Stimulated activated CD4-positive, alpha-beta T cell treated with anti-CD3 and anti-CD28 coated beads, TNF-alpha, amount 100 ng/mL, for 48 hours (primary cell): ENCODE measurements at regions not wholly inside any gene's neighbourhood (a gene's known extent, or its start where the extent isn't known, plus 50 kb on each side); places are given as distances from the start of the nearest gene placed in this dataset.

Experiments
- DNase-seq, 3 donors: peaks; one replicate each; pipeline ENCODE4 v3.0.0-alpha.2; 2020; ENCODE audit warnings: low read depth in 3 of 3

- DNase-seq = no peak
These were observed 631.3 kb downstream of the MED13L start for GRCh38 chr12:115646210-115646609.

DNA sequence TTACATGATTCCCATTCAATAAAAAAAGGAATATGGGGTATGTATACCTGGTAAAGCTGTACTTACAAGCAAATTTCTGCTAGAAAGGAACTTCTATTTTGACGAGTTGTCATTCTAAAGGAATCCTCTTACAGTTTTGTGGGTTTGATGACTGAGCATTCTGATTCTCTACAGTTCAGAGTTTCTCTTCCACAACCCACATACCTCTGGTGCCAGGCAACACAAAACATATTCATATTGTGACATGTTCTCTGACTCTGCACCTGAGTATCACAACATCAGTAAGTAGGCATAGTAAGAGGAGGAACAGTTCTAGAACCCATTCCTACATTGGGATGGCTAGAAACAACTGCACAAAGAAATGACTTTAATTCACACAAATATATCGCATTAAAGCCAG, 636.6 kb downstream of the MED13L start:
- no peak for DNase-seq

DNA sequence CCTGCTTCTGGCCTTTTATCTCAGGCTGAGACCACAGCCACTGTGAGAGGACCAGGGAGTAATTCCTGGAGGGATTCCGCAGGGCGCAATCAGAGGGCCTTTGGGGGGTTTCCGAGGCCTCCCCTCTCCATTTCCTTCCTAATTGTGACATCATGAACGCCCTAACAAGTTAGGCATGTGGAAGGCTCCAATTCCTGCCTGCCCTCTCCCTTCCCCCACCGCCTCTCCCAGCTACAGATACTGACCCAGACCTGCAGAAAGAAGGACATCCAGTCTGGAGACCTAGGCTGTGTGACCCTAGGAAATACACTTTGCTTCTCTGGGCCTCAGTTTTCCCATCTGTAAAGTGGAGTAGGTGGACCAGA, 637.9 kb downstream of the MED13L start:
- DNase-seq = no peak

- DNase-seq = no peak
These were observed 638.5 kb downstream of the MED13L start for GRCh38 chr12:115638733-115639647.

GRCh38 chr12:115636546-115636945, 640.9 kb downstream of the MED13L start:
- DNase-seq = no peak

DNA sequence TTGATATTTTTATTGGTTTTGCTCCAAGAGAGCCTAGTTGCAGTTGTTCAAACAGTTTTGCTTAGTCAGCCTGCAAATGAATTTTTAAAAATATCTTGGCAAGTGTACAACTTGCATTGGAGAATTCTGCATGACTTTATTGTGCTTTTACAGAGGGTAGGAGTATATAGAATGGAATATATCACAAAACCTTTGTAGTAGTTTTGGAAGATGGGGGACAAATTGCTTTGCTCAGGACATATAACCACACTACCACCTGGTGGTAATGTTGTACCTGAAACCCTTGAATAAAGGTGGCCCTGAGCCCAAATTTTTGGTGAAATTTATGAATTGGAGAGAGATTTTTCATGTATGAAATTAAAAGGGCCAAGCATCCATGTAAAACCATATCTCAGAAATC, 645.2 kb downstream of the MED13L start:
- no peak for DNase-seq

GRCh38 chr12:115630136-115630535, 647.4 kb downstream of the MED13L start:
- DNase-seq = no peak

DNA sequence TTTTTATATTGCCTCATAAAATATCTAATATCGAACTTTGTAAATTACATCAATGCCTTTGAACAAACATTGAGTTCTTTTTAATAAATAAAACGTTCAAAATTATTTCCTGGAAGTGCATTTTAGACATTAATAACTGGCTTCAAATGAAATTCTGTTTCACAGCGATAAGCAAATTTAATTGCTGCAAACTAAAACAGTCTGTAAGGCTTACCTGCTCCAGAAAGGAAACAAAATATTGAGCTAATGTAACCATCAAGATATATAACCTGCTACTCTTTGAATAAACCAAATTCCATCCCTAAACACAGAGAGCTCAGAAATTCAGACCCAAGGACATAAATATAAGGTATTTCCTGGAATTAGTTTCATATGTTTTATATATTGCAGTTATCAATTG, 651.3 kb downstream of the MED13L start:
- no peak for DNase-seq

DNA sequence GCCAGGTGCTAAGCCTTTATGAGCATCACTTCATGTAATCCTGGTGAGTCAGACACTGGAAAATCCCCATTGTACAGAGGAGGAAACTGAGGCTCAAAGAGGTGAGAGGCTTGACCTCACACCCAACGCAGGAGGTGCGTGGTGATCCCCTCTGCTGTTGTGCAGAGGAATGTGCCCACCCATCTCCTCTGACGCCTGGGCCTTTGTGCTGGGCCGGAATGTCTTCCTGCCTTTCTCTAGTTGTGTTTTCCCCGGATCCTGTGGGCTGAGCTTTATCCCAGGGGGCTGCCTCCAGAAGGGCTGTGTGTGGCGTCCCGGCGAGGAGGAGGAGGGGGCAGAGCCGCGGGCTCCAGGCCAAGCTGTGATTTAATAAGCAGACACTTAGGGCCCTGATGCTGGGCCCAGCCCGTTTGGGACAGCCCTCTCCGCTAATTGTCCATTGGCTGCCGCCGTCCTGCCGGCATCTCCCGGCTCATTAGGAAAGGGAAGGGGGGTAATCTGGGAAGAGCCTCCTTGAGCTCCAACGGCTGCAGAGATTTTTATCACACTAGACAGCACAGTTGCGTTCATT, 653.6 kb downstream of the MED13L start:
- no peak for DNase-seq

DNA sequence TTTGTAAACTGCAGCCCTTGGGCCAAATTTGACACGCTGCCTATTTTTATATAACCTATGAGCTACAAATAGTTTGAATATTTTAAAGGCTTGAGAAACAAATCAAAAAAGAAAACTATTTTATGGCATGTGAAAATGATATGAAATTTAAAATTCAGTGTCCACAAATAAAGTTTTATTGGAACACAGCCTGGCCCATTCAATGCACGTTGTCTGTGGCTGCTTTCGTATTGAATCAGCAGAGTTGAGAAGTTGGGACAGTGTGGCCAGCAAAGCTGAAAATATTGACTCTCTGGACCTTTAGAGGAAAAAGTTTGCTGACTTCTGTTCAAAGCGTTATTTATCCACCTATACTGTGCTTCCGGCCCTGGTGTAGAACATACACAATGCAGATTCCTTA, 654.2 kb downstream of the MED13L start:
- no peak for DNase-seq

GRCh38 chr12:115620816-115621215, 656.7 kb downstream of the MED13L start:
- no peak for DNase-seq

GRCh38 chr12:115619889-115620288, 657.6 kb downstream of the MED13L start:
- DNase-seq = no peak

GRCh38 chr12:115619061-115619460, 658.4 kb downstream of the MED13L start:
- DNase-seq = no peak

- no peak for DNase-seq
These were observed 659.4 kb downstream of the MED13L start for GRCh38 chr12:115618105-115618504.

GRCh38 chr12:115617391-115617790, 660.1 kb downstream of the MED13L start:
- no peak for DNase-seq

- no peak for DNase-seq
These were observed 666.0 kb downstream of the MED13L start for GRCh38 chr12:115611477-115611876.

DNA sequence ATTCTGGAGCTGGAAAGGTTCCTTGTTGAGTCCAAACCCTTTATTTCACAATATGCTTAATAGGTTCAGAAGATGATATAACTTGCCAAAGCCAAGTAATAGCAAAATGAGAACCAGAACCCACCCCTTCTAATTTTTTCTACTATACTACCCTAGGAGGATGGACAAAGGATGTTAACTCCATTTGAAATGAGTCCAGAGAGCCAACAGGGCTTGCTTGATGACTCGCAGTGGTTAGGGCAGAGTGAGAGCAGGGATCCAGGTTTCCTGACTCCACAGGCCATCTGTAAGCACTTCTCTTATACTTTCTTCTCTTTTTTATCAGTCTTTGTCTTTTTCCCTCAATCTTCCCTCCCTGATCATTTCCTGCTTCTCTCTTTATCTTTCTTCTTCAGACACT, 668.1 kb downstream of the MED13L start:
- no peak for DNase-seq

GRCh38 chr12:115606040-115606439, 671.5 kb downstream of the MED13L start:
- no peak for DNase-seq

- no peak for DNase-seq
These were observed 678.4 kb downstream of the MED13L start for GRCh38 chr12:115598871-115599811.

DNA sequence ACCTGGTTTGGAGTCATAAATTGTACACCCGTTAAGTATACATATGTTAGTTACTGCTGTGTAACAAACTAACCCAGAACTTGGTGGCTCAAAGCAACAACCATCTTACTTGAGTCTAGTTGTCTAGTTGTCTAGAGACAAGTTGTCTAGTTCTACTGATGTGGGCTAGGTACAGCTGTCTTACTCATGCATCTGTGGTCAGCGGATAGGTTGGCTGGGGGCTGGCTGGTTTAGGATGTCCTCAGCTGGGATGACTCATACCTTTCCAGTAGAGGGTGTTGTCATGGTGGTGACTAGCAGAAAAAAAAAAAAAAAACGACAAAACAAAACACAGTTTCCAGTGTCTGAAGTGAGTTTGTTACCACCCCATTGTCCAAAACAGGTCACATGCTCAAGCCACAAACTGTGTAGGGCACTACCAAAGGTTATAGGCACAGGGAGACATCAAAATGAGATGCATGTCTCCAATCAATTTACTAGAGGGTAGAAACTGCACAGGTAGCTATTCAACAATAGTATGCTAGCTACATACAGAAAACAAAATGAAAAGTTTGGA, 680.3 kb downstream of the MED13L start:
- no peak for DNase-seq

GRCh38 chr12:115588131-115588530, 689.4 kb downstream of the MED13L start:
- no peak for DNase-seq

GRCh38 chr12:115584156-115584555, 693.3 kb downstream of the MED13L start:
- no peak for DNase-seq
